BJ (cell line): ENCODE measurements at regions not wholly inside any gene's neighbourhood (a gene's known extent, or its start where the extent isn't known, plus 50 kb on each side); places are given as distances from the start of the nearest gene placed in this dataset.

Experiments
- CTCF ChIA-PET: fragments of 350-600 bp; formaldehyde crosslinking; extraction: SDS; loops from one replicate; lab custom pipeline; 2021; ENCODE audit warnings: antibody characterized with exemption, inconsistent platforms; lab: Yijun Ruan, JAX
- POLR2A ChIA-PET: fragments of 300-600 bp; sonication (Branson Sonifier 250); formaldehyde crosslinking; extraction: SDS; loops from one replicate; lab custom pipeline; 2021; ENCODE audit warnings: antibody characterized with exemption; lab: Charles Lee
- DNase-seq: peaks from one replicate; pipeline ENCODE4 v3.0.0-alpha.2; 2011; ENCODE audit warnings: low read depth
- H3K27me3 ChIP-seq: 2 replicates; pipeline ENCODE4 v1.6.0; 2011; ENCODE audit warnings: low read length; ENCODE audit not compliant: control insufficient read depth, insufficient read depth
- H3K36me3 ChIP-seq: 2 replicates; pipeline ENCODE4 v1.5.1; 2011; ENCODE audit warnings: low read length; ENCODE audit not compliant: control insufficient read depth, insufficient read depth
- H3K4me3 ChIP-seq: 2 replicates; pipeline ENCODE4 v1.5.1; 2011; ENCODE audit warnings: low read depth, mild to moderate bottlenecking, control low read depth, low read length
- TF ChIP-seq, protein P1 (sequence below): IDR thresholded peaks from 2 replicates; pipeline ENCODE4 v1.5.1; 2011; ENCODE audit warnings: low read depth, mild to moderate bottlenecking, control low read depth, inconsistent platforms, low read length, moderate library complexity; ENCODE audit not compliant: insufficient read depth

GRCh38 chr3:75012791-75013331, 398.4 kb upstream of the CNTN3 start:
- no peak overlapping the region for H3K4me3 ChIP-seq
- CTCF ChIA-PET = no interaction called here
- H3K36me3 ChIP-seq = no peaks in the 10 kb centered on the region
- TF ChIP-seq, protein P1, sequence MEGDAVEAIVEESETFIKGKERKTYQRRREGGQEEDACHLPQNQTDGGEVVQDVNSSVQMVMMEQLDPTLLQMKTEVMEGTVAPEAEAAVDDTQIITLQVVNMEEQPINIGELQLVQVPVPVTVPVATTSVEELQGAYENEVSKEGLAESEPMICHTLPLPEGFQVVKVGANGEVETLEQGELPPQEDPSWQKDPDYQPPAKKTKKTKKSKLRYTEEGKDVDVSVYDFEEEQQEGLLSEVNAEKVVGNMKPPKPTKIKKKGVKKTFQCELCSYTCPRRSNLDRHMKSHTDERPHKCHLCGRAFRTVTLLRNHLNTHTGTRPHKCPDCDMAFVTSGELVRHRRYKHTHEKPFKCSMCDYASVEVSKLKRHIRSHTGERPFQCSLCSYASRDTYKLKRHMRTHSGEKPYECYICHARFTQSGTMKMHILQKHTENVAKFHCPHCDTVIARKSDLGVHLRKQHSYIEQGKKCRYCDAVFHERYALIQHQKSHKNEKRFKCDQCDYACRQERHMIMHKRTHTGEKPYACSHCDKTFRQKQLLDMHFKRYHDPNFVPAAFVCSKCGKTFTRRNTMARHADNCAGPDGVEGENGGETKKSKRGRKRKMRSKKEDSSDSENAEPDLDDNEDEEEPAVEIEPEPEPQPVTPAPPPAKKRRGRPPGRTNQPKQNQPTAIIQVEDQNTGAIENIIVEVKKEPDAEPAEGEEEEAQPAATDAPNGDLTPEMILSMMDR = no peak
- POLR2A ChIA-PET = no interaction called here
- DNase-seq = no peak
- H3K27me3 ChIP-seq = no peaks in the 10 kb centered on the region

DNA sequence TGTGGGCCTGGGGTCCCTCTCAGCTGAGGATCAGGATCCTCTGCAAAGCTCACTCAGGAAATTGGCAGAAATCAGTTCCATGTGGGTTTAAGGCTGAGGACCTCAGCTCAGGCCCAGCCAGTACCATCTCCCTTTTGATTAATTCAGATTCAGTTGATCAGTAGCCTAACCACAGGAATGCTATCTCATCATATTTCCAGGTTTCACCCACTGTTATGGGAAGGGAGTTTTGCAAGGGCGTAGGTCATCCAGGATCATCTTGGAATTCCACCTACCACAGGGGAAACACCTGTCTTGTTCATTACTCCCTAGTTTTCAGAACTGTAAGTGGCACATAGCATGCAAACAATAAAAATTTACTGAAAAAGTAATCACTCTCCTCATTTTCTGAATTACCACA, 399.5 kb upstream of the CNTN3 start:
- ChIA-PET CTCF (no interaction called here), POLR2A (no interaction called here)
- no peak for DNase-seq
- TF ChIP-seq, protein P1 = no peak
- Histone ChIP-seq H3K27me3 (no peaks in the 10 kb centered on the region), H3K36me3 (no peaks in the 10 kb centered on the region), H3K4me3 (no peak overlapping the region)

GRCh38 chr3:75015280-75015679, 400.8 kb upstream of the CNTN3 start:
- DNase-seq = no peak
- ChIA-PET POLR2A (no interaction called here), CTCF (no interaction called here)
- Histone ChIP-seq H3K36me3 (no peaks in the 10 kb centered on the region), H3K4me3 (no peak overlapping the region), H3K27me3 (no peaks in the 10 kb centered on the region)
- TF ChIP-seq, protein P1 = no peak

DNA sequence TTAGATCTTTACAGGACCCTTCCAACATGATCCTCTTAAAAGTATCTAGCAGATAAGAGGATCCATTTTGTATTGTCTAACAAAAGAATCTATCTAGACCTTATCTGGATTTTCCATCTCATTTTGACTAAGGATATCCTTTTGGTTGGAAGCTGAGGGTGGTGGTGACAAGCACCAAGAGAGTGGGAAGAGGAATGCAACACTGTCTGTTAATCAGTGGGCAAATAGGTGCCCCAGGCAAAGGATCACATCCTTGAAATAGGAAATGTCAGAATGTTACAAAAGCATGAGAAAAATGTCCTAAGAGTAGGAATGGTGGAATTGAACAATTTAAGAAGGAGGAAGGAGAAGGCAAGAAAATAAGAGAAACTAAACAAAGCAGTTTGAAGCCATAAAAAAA, 420.7 kb upstream of the CNTN3 start:
- TF ChIP-seq, protein P1 = no peak
- ChIA-PET POLR2A (no interaction called here), CTCF (no interaction called here)
- Histone ChIP-seq H3K36me3 (no peaks in the 10 kb centered on the region), H3K4me3 (no peak overlapping the region), H3K27me3 (no peaks in the 10 kb centered on the region)
- no peak for DNase-seq

DNA sequence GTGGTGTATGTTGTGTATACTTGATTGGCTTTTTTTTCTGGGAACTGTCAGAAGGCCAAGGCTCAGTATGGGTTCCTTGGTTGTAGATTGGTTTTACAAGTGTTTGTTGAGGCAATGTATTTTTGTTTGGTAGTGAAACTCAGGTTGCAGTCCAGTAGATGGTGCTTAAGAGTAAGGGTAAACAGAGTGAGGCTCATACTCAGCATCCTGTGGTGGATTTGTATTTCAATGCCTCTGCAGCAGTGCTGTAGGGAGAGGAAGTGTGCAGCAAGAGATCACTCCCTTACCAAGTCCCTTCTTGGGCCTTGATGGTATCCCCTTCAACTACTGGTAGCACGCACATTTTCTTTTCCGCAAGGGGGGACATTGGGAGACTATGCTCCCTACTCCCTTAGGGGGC, 428.5 kb upstream of the CNTN3 start:
- TF ChIP-seq, protein P1 = no peak
- DNase-seq = no peak
- ChIA-PET POLR2A (no interaction called here), CTCF (no interaction called here)
- H3K36me3 ChIP-seq = no peaks in the 10 kb centered on the region
- H3K27me3 ChIP-seq = no peaks in the 10 kb centered on the region
- H3K4me3 ChIP-seq = no peak overlapping the region
